Fibroblast of the aortic adventitia (primary cell): ENCODE measurements at regions not wholly inside any gene's neighbourhood (a gene's known extent, or its start where the extent isn't known, plus 50 kb on each side); places are given as distances from the start of the nearest gene placed in this dataset.

Experiments
- DNase-seq: peaks from one replicate; pipeline ENCODE4 v3.0.0-alpha.2; 2010; ENCODE audit warnings: low read depth
- H3K4me3 ChIP-seq: 2 replicates; pipeline ENCODE4 v1.5.1; 2011; ENCODE audit warnings: low read depth, mild to moderate bottlenecking, control low read depth, low read length, moderate library complexity
- CTCF ChIP-seq: IDR thresholded peaks from 2 replicates; pipeline ENCODE4 v1.5.1; 2011; ENCODE audit warnings: mild to moderate bottlenecking, low read length, control low read depth, inconsistent platforms; ENCODE audit not compliant: insufficient read depth

GRCh38 chr4:102428122-102428521, 73.0 kb upstream of the NFKB1 start:
- no peak for TF ChIP-seq CTCF
- H3K4me3 ChIP-seq = no peak overlapping the region
- no peak for DNase-seq

- peak overlapping the region; percentile 67 for H3K4me3 ChIP-seq
- no peak for TF ChIP-seq CTCF
- DNase-seq = peak; percentile 95
Measured at GRCh38 chr4:102429553-102429952, 71.6 kb upstream of the NFKB1 start.

- peak; percentile 42 for DNase-seq
- H3K4me3 ChIP-seq = peak overlapping the region; percentile 67
Measured at GRCh38 chr4:102430461-102430910, 70.7 kb upstream of the NFKB1 start.

GRCh38 chr4:102431608-102431961, 69.6 kb upstream of the NFKB1 start:
- no peak for TF ChIP-seq CTCF
- no peak overlapping the region for H3K4me3 ChIP-seq

More at GRCh38 chr4:102430461-102430910, 70.7 kb upstream of the NFKB1 start:
- TF ChIP-seq CTCF = no peak

GRCh38 chr4:102437111-102437510, 64.0 kb upstream of the NFKB1 start:
- no peak for DNase-seq
- H3K4me3 ChIP-seq = no peak overlapping the region
- TF ChIP-seq CTCF = no peak

More at GRCh38 chr4:102431608-102431961, 69.6 kb upstream of the NFKB1 start:
- DNase-seq = no peak

- DNase-seq = peak; percentile 37
- TF ChIP-seq CTCF = no peak
Measured at GRCh38 chr4:102438396-102439235, 62.5 kb upstream of the NFKB1 start.

More at GRCh38 chr4:102438396-102439235, 62.5 kb upstream of the NFKB1 start:
- H3K4me3 ChIP-seq = no peak overlapping the region
